GM18499 (cell line): ENCODE measurements at regions not wholly inside any gene's neighbourhood (a gene's known extent, or its start where the extent isn't known, plus 50 kb on each side); places are given as distances from the start of the nearest gene placed in this dataset.
"Not testable (repeated sequence)": the region's sequence is repeated elsewhere in the genome, so short reads cannot be mapped to it uniquely, and the experiment has no call there.

ENCODE experiments used
- ATAC-seq: cut with Tn5 transposase; IDR thresholded peaks from one replicate; pipeline ENCODE4 v1.9.1; 2021; ENCODE audit warnings: moderate number of reproducible peaks; ENCODE audit not compliant: insufficient read depth, unreplicated experiment

DNA sequence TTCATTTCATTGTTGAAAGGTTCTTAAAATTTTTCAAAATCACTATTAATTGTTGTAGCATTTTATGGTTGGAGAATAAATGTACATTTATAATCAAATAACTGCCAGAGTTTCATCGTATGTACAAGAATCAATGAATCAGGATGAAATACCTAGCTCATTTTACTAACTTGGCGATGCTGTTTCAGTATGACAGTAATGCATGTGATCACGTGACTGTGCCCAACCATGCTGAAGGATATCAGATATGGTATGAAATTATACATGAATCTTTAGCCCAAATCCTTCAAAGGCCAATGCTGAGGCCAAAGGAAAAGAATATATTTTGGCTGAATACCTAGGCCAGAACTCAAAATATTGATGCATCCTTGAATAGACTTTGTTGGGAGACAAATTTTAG, 288.3 kb upstream of the TGFBR2 start:
- no peak for ATAC-seq

DNA sequence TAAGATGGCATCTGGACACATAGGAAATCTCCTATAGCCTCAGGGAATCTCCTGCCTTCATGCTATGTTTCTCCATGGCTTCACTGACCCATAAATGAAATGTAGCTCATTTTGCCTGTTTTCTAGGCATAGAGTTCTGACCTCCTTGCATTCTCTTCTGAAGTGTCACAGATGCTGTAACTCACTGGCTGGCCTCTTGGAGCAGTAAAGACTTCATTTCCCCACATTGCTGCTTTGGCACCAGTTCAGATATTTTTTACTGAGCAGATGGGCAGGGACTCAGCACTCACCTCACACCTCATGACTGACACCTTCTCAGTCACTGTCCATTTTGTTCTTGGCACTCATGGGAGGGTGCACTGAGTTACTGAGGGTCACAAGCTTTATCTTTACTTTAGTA, 286.7 kb upstream of the TGFBR2 start:
- peak; percentile 75 for ATAC-seq

GRCh38 chr3:30320392-30320791, 286.0 kb upstream of the TGFBR2 start:
- no peak for ATAC-seq

DNA sequence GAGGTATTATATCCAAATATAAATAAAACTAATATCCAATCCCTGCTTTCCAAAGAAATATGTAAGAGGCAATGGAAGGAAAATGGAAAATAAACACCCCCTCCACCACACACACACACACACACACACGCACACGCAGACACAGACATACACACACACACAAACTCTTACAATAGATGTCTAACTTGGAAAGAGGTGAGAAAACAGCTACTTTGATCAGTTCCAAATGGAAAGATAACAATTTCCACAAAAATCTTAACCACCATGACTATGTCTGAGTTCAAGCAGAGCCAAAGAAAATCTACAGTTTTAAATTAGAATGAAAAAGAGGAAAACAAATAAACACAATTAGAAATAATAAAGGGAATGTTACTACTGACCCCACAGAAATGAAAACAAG, 285.3 kb upstream of the TGFBR2 start:
- ATAC-seq = no peak

GRCh38 chr3:30323649-30324048, 282.8 kb upstream of the TGFBR2 start:
- ATAC-seq = not testable (repeated sequence)

DNA sequence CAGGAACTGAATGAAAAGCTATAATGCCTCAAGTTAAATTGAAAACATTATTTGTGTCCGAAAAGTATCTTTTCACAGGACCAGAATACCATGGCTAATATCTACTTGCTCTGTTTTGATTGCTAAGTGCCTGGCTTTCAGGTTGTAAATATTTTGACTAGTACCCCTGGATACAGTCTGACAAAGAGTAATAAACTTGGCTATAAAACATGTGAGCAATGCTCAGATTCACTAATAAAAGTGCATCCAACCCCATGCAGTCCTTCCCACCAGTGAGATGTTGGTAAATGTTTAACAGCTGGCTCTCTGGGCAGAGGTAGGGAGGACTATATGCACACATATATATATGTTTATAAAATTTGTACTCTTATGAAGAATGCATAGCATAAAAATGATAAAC, 281.8 kb upstream of the TGFBR2 start:
- ATAC-seq = no peak

DNA sequence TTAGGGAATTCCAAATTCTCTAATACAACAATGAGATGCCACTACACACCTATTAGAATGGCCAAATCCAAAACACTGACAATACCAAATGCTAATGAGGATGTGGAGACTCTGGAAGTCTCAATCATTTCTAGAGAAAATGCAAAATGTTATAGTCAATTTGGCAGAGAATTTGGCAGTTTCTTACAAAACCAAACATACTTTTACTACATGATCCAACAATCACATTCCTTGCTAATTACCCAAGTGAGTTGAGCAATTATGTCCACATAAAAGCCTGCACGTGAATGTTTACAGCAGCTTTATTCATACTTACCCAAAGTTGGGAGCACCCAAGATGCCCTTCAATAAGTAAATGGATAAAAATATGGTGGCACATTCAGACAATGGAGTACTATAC, 278.4 kb upstream of the TGFBR2 start:
- not testable (repeated sequence) for ATAC-seq

GRCh38 chr3:30328935-30329334, 277.5 kb upstream of the TGFBR2 start:
- ATAC-seq = not testable (repeated sequence)

- no peak for ATAC-seq
These were observed 274.9 kb upstream of the TGFBR2 start for GRCh38 chr3:30331519-30331918.

- no peak for ATAC-seq
These were observed 274.0 kb upstream of the TGFBR2 start for GRCh38 chr3:30332196-30333021.

- no peak for ATAC-seq
These were observed 273.3 kb upstream of the TGFBR2 start for GRCh38 chr3:30333143-30333542.

DNA sequence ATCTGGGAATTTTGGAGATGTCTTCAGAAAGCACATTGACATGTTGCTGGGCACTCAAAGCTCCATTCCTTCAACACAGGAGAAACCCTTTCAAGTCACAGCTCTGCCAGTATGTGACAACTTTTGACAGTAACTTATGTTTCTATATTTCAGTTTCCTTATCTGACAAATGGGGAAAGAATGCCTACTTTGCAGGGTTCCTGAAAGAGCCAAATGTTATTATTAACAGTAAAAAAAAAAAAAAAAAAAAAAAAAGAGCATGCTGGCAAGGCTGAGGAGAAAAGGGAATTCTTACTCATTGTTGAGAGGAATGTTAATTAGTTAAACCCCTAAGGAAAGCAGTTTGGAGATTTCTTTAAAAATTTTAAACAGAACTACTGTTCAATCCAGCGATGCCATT, 272.5 kb upstream of the TGFBR2 start:
- ATAC-seq = no peak

DNA sequence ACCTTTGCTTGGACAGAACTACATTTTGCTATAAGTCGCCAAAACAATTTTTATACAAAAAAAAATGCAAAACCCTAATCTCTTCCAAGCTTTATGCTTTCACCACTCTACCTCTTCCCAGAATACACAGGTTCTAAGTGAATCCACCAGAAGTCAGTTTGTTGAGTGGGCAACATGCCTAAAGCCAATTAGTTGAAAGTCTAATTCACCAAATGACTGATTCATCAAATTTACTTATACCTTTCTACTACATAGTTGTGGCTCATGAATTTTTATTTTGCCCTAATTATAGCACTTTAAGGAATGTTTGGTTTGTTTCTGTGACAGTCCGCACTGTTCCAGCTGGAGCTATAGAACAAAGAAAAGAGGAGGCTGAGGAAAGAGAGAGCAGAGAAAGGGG, 265.9 kb upstream of the TGFBR2 start:
- ATAC-seq = no peak

DNA sequence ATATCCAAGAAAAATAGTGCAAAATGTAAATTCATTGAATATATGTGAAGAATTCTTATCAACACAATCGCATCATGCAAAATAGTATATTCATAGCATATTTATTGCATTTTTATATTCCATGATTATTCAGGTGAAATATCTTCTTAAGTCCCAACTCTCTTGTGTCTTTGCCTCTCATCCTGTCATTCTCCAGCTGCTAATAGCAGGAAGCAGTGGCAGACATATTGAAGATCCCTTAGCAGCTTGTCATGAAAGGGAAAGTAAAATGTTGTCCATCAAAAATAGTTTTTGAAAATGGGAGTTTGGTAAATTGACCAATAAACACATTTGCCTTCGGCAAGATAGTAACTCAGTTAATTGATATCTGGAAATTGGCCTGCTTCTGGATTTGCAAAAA, 265.3 kb upstream of the TGFBR2 start:
- no peak for ATAC-seq

DNA sequence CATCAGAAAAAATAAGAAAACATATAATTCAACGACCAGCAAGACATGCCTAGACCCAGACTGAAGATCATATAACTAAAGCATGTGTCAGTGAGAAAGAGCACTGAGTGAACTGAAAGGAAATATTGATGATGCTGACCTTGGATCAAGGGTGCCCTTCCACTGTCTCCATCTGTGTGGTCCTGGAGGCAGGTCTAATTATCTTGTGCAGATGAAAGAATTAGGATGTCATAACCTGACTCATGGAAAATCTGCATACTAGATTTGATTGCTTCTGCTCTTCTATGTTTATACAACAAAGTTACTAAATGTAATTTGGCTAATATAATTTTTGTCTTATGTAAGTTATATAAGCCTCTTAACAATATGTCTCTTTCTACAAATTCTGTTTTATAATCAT, 264.6 kb upstream of the TGFBR2 start:
- ATAC-seq = no peak

DNA sequence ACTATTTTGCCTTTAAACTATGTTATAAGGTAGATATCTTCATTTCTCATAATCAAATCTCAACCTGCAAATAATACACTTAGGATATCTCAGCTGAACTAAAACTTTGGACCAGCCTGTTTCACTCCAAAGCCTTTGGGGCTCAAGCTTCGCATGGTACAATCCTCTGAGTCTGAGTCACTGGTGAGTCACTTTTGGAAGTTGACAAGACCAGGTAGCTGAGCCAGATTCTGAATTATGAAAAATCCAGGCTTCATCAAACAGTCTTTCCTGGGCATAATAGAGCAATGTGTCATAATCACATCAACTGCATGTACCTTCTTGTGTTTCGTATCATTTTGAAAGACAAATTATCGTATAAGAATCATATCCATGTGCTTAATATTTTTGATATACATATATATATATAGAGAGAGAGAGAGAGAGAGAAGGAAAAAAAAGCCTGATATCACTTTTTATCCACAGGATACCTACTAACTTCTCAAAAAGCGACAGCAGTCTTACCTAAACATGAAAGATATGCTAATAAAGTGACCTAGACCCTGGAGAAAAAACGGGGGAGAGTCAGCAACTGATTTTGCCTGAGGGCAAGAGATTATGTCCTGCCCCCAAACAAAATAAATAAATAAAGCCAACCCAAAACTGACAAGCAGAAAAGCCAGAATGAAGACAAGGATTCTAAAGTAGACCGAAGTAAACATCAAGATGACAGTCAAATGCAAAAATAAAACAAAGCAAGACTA, 263.9 kb upstream of the TGFBR2 start:
- no peak for ATAC-seq

DNA sequence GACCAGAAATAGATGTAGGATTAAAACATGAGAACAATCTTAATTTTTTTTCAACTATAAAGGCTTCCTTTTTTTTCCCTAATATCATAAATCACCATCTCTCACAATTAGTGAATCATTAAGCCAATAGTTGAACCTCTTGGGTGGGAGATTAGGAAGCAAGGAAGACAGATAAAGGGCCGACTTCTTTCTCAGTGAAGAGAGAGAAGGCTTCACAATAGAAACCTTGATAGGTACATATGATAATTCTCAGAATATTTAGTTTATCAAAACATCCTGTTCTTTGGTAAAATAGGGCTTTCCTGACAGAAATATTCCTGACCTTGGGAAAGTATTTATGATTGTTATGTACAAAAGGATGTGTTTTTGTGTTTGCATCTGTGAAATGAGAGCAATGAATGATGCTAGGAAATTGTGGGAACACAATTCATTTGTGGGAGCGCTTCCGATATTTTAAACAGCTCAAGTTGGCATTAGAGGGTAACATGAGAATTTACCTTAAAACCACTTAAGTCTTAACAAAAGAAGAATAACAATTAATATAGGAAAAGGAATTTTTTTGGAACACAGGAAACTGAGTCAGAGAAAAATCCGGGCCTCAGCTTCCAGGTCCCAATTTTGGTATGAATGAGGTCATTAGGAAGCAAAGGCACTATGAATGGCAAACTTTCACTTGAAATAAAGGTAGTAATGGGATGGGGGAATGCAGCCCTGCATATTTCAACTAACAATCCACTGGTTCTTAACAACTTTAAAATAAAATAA, 263.2 kb upstream of the TGFBR2 start:
- ATAC-seq = no peak

- no peak for ATAC-seq
These were observed 262.5 kb upstream of the TGFBR2 start for GRCh38 chr3:30343861-30344260.

GRCh38 chr3:30344288-30344687, 262.1 kb upstream of the TGFBR2 start:
- no peak for ATAC-seq

- ATAC-seq = no peak
These were observed 259.5 kb upstream of the TGFBR2 start for GRCh38 chr3:30346933-30347320.

- ATAC-seq = peak; percentile 97
These were observed 258.7 kb upstream of the TGFBR2 start for GRCh38 chr3:30347679-30348216.
